ENCODE measurements at regions not wholly inside any gene's neighbourhood (a gene's known extent, or its start where the extent isn't known, plus 50 kb on each side); places are given as distances from the start of the nearest gene placed in this dataset.
A peak's percentile ranks its signal among the peaks of the same experiment; 100 is the strongest.
"Not testable (repeated sequence)": the region's sequence is repeated elsewhere in the genome, so short reads cannot be mapped to it uniquely, and the experiment has no call there.

DNA sequence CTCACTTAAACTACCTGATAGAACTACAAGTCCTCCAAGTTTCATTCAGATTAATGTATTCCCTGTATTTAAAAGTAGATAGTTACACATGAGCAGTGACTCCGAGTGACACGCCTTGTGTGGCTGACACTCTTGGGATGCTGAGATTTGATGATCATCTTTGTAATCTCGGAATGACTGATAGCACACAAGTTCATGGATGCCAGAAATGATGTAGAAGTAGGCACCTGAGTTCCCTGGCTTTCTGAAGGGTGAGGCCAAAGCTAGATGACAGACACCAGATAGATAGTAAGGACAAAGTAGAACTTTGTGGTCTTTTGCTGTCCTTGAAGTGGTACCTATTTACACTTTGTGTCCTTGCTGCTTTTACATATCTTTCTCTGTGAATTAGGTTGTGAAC is 491.2 kb downstream of the PCNX1 start:
- DNase-seq (no peak), ATAC-seq (ENCODE audit: poor library complexity) (no peak)
- intact Hi-C loops (cut with DNase I) = no loop called here

DNA sequence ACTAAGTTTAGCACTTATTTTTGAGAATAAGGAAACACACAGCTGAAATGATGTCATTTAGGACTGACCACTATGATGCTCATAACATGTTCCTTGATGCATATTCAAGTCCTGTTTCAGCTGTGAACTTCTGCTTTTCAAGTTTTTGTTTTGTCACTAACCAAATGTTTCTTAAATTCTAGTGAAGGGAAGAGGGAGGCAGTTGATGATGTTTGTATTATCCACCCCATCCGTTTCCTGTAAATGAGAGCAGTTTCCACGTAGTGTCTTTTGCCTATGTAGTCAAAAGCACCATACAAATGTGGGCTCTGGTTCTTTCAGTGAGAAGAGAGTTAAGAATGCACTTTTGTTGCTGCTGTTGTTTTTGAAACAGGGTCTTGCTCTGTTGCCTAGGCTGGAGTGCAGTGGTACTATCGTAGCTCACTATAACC is 491.8 kb downstream of the PCNX1 start:
- intact Hi-C loops (cut with DNase I) = no loop called here
- ATAC-seq (ENCODE audit: poor library complexity) (peak; percentile 62), DNase-seq (no peak)

DNA sequence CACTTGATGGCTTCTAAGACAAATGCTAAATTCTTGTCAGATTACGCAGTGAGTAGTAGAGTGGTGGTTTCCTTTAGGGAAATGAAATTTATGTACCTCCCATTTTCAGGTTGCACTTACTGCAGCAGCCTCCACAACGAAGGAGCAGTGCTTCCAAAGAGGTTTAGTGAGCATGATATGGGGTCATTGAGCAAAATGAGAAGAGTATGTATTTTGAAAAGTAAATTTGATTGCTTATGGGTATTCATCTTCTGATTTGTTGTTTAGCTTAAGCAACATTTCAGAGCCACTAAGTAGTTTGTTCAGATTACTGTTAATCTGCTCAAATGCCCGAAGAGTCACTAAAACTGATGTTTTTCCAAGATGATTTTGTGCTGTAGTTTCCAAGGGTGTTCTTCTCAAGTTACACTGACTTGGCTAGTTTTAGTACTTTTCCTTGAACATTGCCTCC is 493.6 kb downstream of the PCNX1 start:
- intact Hi-C loops (cut with DNase I) = no loop called here

DNA sequence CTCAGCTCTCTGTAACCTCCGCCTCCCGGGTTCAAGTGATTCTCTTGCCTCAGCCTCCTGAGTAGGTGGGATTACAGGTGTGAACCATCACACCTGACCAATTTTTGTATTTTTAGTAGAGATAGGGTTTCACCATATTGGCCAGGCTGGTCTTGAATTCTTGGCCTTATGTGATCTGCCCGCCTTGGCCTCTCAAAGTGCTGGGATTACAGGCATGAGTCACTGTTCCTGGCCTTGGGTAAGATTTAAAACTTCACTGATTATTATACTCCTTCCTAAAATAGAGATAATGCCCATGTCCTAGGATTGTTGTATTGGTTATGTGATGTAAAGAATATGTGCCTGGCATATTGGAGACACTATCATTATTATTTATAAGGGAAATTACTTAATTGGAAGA is 495.2 kb downstream of the PCNX1 start:
- intact Hi-C loops (cut with DNase I); ATAC-seq (ENCODE audit: poor library complexity); DNase-seq: not testable (repeated sequence)

More for the DNA sequence above, 493.6 kb downstream of the PCNX1 start:
- ATAC-seq (ENCODE audit: poor library complexity) = no peak
- no peak for DNase-seq

DNA sequence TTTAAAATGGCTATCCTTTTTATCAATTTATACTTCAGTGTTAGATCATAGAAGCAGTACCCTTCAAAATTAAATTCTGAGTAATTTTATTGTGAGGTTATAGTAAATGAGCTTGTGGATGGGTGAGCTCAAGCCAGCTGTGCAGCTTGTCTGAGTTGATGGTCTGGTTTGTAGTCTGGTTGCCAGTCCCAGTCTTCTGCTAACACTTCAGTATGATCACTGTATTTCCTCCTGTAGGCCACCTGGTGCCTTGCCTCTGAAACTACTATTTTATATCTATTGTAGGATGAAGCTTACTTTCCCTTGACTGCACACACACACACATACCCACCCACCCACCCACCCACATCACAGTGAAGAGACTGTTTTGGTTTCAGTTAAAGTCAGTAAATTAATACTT is 496.4 kb downstream of the PCNX1 start:
- ATAC-seq (ENCODE audit: poor library complexity) (no peak), DNase-seq (no peak)
- intact Hi-C loops (cut with DNase I) = no loop called here

DNA sequence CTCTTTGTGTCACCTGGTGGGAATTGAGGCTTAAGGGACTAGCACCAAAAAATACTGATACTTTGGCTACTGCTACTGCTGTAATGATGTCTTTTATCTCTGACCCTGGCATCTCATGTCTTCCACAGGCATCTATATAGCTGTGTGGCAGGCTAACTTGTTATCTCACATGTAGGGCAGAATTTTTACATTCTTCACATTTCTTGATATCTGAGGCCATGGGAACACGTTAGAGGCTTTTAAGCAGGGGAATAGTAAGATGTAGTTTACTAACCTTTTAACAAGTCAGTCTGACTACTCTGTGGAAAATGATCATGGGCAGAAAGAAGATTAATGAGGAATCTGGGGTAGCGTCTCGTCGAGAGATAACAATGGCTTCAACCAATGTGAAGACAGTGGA is 498.4 kb downstream of the PCNX1 start:
- no peak for DNase-seq
- intact Hi-C loops (cut with DNase I) = no loop called here
- no peak for ATAC-seq (ENCODE audit: poor library complexity)

DNA sequence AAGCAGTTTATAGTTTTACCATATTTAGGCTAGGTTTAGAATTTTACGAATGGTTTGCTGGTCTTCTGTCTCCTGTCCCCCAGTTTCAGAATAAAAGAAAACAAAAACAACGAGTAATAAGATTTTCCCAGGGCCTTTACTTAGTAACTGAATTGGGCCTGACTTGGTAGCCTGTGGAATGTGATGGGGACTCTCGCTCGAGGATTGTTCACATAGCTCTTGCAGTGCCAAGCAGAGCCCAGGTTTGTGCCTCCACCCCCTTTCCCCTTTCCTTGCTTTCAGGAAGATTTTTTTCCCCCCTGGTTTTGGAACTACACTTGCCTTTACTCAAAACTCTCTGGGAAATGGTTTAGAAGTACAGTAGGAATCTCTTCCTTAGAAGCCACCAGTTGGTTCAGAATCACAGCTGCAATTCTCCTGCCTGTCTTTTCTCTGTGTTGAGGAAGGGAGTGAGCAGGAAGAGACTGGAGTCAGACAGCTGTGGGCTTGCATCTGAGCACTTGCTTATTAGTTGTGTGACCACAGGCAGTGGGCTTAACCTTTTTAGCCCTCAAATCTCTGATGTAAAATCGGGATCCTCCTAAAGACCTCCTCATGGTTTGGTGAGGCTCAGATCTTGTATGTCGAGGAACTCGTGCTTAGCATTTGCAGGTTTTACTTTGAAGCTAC is 501.2 kb downstream of the PCNX1 start:
- no peak for DNase-seq
- intact Hi-C loops (cut with DNase I) = no loop called here
- ATAC-seq (ENCODE audit: poor library complexity) = no peak

DNA sequence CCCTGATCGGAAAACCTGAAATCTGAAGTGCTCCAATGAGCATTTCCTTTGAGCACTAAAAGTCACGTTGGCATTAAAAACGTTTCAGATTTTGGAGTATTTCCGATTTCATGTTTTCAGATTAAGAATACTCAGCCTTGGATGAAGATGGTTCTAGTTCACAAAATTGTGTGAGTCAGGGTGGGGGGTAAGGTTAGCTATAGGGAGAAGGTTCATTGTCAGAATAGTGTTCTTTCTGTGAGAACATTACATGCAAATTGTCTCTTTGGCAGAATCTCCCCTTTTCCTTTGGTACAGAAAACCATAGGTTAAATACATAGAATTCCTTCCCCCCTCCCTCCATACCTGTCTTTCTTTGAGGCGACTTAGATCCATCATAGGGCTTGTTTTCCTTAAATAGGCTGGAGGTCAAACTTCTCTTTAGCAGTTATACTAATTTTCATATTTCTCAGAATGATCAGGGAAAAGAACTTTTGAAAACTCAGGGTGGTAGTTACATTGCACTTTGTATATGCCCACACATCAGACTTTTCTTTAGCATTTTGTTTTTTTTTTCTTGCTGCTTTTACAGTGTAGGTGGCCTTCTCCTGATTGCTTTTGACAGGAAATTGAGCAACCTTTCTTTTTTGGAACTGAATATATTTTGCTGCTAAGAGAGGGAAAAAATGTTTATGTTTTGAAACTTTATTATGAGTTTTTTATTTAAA is 503.5 kb downstream of the PCNX1 start:
- intact Hi-C loops (cut with DNase I) = no loop called here
- no peak for ATAC-seq (ENCODE audit: poor library complexity)
- no peak for DNase-seq

DNA sequence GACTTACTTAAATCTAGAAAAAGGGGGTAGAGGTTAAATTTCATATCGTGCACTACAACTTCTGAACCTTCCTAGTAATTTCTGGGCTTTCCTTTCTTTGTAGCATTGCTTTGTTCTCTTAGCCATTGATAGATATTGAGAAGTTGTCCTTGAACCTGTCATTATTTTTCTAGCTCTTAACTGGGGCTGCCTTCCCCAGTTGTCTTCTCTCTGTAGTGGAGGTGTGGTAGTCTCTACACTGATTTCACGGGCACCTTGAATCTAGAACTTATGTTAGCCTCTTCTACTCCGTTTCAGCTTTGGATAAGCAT is 504.0 kb downstream of the PCNX1 start:
- intact Hi-C loops (cut with DNase I) = no loop called here
- no peak for DNase-seq
- no peak for ATAC-seq (ENCODE audit: poor library complexity)

DNA sequence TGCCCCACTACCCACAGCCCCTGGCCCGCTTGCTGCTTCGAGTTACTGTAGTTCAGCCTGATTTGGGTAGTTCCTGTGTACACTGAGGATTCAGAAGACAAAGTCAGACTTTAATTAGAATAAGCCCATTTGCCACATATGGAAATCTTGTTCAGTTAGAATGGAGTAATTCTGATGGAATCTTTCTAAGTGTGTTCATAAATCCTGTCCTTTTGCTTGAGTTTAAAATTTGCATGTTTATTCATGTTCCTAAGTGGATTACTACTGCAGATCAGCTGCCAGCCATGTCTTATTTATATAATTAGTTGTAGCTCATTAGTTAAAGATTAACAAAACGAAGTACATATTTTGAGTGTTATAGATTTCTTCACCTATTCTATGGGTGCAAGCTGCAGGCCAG is 504.5 kb downstream of the PCNX1 start:
- ATAC-seq (ENCODE audit: poor library complexity) = no peak
- intact Hi-C loops (cut with DNase I) = no loop called here
- no peak for DNase-seq

DNA sequence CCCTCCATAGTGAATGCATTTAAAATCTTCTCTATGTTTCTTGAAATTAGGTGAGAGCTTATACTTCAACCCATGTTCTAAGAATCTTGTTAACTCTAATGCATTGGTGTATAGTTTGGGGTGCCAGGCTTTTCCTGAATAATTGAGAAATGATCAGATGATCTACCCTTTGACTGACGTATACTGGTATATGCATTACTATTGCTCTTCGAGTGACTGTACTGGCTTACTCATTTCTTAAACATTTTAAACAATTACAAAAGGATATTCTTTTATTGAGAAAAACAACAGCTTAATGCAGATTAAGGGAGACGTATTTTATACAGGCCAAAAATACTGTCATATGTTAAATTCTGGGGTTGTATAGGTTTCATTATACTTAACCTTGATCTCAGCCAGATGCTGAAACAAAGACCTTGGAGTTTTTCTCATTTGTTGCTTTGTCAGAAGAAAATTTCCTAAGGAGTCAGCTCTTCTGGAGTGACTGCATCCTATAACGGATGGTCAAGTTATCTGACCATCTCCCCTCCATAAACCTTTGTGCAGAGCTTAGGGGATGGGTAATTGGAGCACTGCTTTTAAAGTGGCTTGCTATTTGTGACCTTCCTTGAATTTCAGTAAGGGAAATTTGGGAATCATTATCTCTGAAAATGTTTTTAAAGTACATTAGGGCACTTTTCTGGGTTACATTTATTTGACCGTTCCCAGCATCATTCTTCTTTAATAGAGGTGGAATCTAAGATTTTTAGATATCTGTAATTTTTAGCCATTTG is 507.6 kb downstream of the PCNX1 start:
- no peak for ATAC-seq (ENCODE audit: poor library complexity)
- intact Hi-C loops (cut with DNase I) = no loop called here

DNA sequence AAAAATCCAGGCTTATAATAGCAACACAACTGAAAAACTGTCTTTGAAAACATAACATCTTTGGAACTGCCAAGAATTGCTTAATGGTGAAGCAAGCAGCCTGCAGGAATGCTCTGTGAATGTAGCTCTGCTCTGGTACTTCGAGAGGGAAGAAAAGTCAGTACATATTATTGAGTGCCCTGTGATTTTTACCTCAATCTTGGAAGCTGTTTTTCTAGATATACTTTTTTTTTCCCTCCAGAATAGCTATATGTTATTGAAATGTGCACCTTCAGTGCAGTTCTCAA is 508.1 kb downstream of the PCNX1 start:
- ATAC-seq (ENCODE audit: poor library complexity) (no peak), DNase-seq (no peak)
- intact Hi-C loops (cut with DNase I) = no loop called here

More for the DNA sequence above, 507.6 kb downstream of the PCNX1 start:
- no peak for DNase-seq

DNA sequence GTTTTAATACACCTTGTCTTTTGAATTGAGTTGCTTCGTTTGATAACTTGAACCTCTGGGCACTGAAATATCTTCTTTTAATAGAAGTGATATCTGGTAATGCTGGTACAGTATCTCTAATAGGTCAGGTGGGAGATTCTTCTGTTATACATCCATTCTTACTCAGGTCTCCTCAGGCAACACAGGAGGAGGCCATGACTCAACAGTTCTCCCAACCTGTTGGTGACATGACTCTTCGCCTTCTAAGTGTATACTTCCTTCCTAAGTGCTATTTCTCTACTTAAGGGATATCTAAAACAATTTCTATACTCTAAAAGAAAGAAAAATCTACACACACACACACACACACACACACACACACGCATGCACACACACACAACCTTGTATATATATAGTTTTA is 509.1 kb downstream of the PCNX1 start:
- ATAC-seq (ENCODE audit: poor library complexity) = no peak
- intact Hi-C loops (cut with DNase I) = no loop called here

DNA sequence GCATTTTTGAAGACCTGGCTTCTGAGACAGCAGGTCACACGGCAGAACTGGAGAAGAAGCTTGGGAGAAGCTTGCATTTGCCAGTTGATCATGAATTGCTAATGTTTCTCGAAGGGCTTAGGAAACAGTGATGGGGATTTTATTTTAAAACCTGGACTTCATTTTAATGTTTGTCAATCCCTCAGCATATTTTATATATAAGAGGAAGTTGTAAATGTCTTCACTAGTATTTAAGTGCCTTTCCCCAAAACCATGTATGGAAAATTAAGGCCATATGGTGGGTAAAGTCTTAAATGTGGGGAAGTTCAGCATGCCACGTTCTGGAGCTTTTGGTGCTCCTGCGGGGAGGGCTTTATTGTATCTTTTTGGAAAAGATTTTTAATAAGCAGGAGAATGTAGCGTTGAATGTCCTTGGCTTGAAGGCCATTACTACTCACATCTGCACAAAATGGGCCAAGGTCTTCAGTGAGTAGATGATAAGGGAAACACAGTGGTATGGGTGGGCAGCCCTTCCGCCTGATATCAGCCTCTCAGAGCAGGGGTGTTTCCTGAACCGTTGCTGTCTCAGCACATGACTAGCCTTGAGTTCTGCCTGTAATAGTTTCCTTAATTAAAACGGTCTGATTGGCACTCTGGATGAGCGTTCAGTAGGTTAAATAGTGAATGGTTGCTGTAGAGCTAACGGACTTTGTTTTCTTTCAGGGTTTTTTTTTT is 511.4 kb downstream of the PCNX1 start:
- DNase-seq (no peak), ATAC-seq (ENCODE audit: poor library complexity) (no peak)
- intact Hi-C loops (cut with DNase I) = no loop called here

More for the DNA sequence above, 509.1 kb downstream of the PCNX1 start:
- DNase-seq = no peak

DNA sequence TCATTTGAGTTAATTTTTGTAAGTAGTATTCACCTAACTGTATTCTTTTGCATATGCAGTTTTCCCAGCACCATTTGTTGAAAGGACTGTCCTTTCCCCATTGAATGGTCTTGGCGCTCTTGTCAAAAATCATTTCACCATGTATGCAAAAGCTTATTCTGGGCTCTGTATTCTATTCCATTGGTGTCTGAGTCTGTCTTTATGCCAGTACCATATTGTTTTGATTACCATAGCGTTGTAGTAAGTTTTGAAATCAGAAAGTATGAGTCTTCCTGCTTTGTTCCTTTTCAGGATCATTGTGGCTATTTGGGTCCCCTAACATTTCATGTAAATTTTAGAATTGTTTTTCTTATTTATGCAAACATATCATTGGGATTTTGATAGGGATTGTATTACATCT is 508.7 kb upstream of the RGS6 start:
- intact Hi-C loops (cut with DNase I) = no loop called here
- DNase-seq (no peak), ATAC-seq (ENCODE audit: poor library complexity) (no peak)

DNA sequence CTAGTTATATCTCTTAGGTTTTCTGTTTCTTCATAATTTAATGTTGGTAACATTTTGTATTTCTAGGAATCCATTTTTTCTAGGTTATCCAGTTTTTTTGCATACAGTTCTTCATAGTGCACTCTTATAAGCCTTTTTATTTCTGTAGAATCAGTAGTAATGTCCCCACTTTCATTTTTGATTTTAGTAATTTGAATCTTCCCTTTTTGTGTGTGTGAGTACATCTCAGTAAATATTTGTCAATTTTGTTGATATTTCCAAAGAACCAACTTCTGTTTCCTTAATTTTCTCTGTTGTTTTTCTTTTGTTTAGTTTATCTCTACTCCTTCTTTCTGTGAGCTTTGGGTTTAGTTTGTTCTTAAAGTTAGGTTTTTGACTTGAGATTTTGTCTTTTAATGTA is 507.3 kb upstream of the RGS6 start:
- DNase-seq (no peak), ATAC-seq (ENCODE audit: poor library complexity) (no peak)
- intact Hi-C loops (cut with DNase I) = no loop called here

DNA sequence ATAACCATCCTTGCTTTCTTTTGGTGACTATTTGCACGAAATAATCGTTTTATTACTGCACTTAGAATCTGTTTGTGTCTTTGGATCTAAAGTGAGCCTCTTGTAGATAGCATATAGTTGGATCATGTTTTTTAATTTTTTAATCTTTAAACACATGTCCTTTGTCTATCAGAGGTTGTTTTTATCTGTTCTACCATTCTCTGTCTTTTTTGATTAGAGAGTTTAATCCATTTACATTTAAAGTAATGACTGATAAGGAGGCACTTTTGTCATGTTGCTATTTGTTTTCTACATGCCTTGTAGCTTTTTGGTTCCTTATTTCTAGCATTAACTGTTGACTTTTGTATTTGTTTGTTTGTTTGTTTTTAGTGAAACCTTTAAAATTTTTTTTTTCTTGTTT is 506.2 kb upstream of the RGS6 start:
- no peak for DNase-seq
- intact Hi-C loops (cut with DNase I) = no loop called here
- ATAC-seq (ENCODE audit: poor library complexity) = no peak

DNA sequence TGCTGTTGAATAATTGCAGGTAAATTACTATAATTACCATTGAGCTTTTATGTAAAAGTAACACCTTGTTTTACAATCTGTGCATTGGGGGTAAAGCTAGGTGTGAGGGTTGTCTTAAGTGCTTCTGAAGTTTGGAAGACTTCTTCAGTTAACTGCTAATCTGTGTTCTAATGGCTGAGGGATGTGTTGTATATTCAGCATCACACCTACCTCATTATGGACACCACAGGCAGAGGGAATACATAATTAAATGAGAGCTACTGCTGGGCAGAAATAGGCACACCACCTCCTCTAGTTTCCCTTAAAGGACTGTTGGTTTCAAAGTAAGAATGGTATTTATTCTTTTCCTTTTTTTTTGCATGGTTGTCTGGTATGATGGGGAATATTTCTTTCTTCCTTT is 502.3 kb upstream of the RGS6 start:
- DNase-seq (no peak), ATAC-seq (ENCODE audit: poor library complexity) (no peak)
- intact Hi-C loops (cut with DNase I) = no loop called here

DNA sequence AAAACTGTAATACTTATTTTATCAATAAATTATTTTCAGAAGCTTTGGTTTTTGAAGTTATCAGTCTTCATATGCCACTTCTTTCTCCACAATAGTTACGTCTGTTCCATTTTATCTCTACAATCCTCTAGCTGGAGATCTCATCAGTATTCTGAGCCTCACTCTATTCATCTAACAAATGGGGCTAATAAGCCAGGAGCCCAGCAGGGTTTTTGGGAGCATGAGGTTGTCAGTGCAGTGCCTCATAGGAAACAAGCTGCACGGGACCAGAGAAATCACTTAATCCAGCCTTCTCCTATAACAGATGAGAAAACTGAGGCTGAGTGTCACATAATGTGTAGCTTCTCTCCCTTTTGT is 501.9 kb upstream of the RGS6 start:
- intact Hi-C loops (cut with DNase I) = no loop called here
- ATAC-seq (ENCODE audit: poor library complexity) = no peak
- no peak for DNase-seq

Measured in Right ventricle myocardium superior (tissue), 1 donor.